Muscle of leg (tissue), 3 donors: ENCODE measurements at regions not wholly inside any gene's neighbourhood (a gene's known extent, or its start where the extent isn't known, plus 50 kb on each side); places are given as distances from the start of the nearest gene placed in this dataset.

Experiments used
- DNase-seq: peaks from one replicate; pipeline ENCODE4 v3.0.0; 2013
- H3K27ac ChIP-seq: one replicate; pipeline ENCODE4 v1.5.1; 2013; ENCODE audit warnings: mild to moderate bottlenecking, low read length, control low read depth
- H3K27me3 ChIP-seq: one replicate; pipeline ENCODE4 v1.6.1; 2013; ENCODE audit warnings: low read length; ENCODE audit not compliant: control insufficient read depth, insufficient read depth
- H3K36me3 ChIP-seq: one replicate; pipeline ENCODE4 v1.6.1; 2013; ENCODE audit warnings: low read length; ENCODE audit not compliant: control insufficient read depth, insufficient read depth
- H3K4me1 ChIP-seq: one replicate; pipeline ENCODE4 v1.6.1; 2013; ENCODE audit warnings: low read length; ENCODE audit not compliant: control insufficient read depth, insufficient read depth
- H3K4me3 ChIP-seq: one replicate; pipeline ENCODE4 v1.5.1; 2013; ENCODE audit warnings: low read length, control low read depth
- H3K9me3 ChIP-seq: replicated peaks from 2 replicates; pipeline ENCODE4 v1.6.1; 2013; ENCODE audit warnings: low read depth, low read length; ENCODE audit not compliant: control insufficient read depth
- WGBS: methylation state at CpG from one replicate; pipeline ENCODE4 v1.1.5; 2013; ENCODE audit warnings: missing lambda C conversion rate; ENCODE audit not compliant: insufficient coverage; 5-methylcytosine and 5-hydroxymethylcytosine counted together

DNA sequence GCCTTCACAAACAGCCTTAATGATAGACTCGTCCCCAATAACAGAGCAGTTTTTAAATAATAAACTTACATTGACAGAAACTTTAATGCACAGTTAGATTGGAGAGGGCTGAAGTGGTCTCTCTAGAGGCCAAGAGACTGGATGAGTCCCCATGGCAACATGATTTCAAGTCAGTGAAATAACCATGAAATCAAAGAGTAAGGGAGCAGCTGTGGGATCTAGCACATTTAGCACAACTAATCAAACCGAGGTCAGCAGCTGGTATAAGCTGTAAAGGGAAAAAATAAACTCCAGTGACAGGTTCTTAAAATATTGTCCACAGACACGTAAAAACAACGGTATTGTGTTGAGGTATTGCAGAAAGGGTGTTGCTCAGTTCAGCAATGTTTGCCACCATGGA, 916.6 kb downstream of the DNAH5 start:
- DNase-seq = peak; percentile 45
- Histone ChIP-seq H3K27ac (no peak overlapping the region), H3K9me3 (no peaks in the 10 kb centered on the region), H3K4me3 (no peak overlapping the region), H3K27me3 (no peaks in the 10 kb centered on the region), H3K36me3 (no peaks in the 10 kb centered on the region), H3K4me1 (no peaks in the 10 kb centered on the region)
- no CpG with 5 or more reads among the region's 4 CpGs for WGBS

DNA sequence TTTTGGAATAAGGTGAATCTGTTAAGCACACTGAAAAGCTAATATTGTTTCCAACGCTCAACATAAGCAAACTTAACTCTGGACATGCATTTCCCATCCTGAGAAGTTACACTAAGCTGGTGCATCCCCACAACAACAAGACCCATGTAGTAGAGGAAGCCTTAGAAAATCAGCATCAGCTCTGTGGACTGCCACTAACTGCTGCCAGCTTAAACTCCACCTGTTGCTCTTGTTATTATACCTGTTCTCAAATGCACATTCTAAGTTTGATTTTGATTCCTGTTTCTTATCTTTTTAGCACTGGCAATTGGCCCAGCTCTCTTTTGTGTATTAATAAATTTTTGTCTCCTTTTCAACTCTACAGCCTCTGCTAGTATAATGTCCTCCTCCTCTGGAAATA, 924.8 kb downstream of the DNAH5 start:
- Histone ChIP-seq H3K9me3 (no peaks in the 10 kb centered on the region), H3K4me3 (no peak overlapping the region), H3K4me1 (no peaks in the 10 kb centered on the region), H3K27me3 (no peaks in the 10 kb centered on the region), H3K27ac (no peak overlapping the region), H3K36me3 (no peaks in the 10 kb centered on the region)
- WGBS = no CpG with 5 or more reads among the region's 1 CpG
- no peak for DNase-seq

DNA sequence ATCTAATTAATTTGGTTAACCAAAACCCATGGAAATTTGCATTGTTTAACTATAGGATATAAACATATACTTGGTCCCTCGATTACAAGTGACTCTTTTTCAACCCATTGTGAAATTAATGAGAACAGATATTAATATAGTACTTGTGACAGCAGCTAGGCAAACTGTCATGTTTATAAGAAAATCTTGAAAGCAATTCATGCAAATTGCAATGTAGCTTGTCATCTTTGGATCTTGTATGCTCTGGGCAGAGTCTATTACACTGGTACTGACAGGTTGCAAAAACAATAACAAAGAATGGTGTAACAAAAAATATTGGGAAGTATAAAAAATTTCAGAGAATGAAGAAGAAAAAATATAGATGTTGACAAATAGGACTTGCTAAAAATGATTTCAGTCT, 941.0 kb downstream of the DNAH5 start:
- Histone ChIP-seq H3K27me3 (no peaks in the 10 kb centered on the region), H3K4me1 (no peaks in the 10 kb centered on the region), H3K9me3 (no peaks in the 10 kb centered on the region), H3K27ac (no peak overlapping the region), H3K4me3 (no peak overlapping the region), H3K36me3 (no peaks in the 10 kb centered on the region)
- WGBS = no CpG with 5 or more reads among the region's 1 CpG
- DNase-seq = no peak

DNA sequence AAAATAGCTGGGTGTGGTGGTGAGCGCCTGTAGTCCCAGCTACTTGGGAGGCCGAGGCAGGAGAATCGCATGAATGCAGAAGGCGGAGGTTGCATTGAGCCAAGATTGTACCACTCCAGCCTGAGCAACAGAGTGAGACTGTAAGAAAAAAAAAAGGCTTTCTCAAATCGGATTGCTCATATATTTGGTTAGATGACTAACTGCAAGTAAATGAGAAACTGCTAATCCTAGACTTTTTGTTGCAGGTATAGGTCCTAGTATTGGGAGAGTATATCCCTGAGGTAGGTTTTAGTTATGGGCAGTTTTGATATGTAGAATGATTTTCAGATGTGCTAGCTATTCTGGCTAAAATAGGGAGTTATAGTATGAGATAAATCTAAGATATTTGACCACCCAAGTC, 944.8 kb downstream of the DNAH5 start:
- H3K4me3 ChIP-seq = no peak overlapping the region
- no peaks in the 10 kb centered on the region for H3K9me3 ChIP-seq
- H3K4me1 ChIP-seq = no peaks in the 10 kb centered on the region
- H3K27me3 ChIP-seq = no peaks in the 10 kb centered on the region
- DNase-seq = no peak
- 91% methylated on average over 5 of the region's 5 CpGs for WGBS
- H3K36me3 ChIP-seq = no peaks in the 10 kb centered on the region
- no peak overlapping the region for H3K27ac ChIP-seq

DNA sequence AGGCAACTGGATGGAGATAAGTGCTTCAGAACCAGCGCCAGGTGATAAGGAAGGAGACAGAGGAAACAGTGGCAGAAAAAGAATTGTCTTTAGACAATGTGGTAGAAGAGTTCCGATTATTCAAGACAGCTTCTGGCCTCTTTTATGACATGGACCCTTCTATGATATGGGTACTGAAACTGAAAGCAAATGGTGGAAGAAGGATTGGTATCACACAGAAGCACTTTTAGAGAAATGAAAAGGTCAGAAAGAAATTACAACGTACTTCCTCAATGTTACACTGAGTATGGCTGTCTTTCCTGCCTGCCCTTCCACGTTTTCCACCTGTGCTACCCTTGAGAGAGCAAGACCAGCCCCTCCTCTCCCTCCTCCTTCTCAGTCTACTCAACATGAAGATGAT, 959.3 kb downstream of the DNAH5 start:
- H3K27ac ChIP-seq = no peak overlapping the region
- DNase-seq = no peak
- no peaks in the 10 kb centered on the region for H3K4me1 ChIP-seq
- H3K27me3 ChIP-seq = no peaks in the 10 kb centered on the region
- 77% methylated on average over 2 of the region's 4 CpGs for WGBS
- H3K36me3 ChIP-seq = no peaks in the 10 kb centered on the region
- H3K9me3 ChIP-seq = no peaks in the 10 kb centered on the region
- H3K4me3 ChIP-seq = no peak overlapping the region

DNA sequence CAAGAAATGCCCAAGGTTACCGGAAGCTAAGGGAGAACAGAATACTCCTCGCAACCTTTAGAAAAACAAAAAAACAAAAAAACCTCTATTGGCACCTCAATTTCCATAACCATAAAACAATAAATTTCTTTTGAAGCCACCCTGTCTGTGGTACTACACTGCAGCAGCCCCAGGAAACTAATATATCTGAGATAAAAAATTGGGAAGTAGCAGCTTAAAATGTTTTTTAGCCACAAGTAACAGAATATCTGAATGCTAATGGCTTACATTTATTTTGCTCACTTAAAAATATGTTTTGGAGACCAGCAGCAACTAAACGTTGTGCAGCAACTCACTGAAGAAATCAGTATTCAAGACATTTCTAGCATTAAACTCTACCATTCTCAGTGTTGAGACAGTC, 969.6 kb downstream of the DNAH5 start:
- H3K36me3 ChIP-seq = no peaks in the 10 kb centered on the region
- H3K27ac ChIP-seq = no peak overlapping the region
- no CpG with 5 or more reads among the region's 3 CpGs for WGBS
- no peaks in the 10 kb centered on the region for H3K9me3 ChIP-seq
- H3K4me3 ChIP-seq = no peak overlapping the region
- no peak for DNase-seq
- no peaks in the 10 kb centered on the region for H3K4me1 ChIP-seq
- no peaks in the 10 kb centered on the region for H3K27me3 ChIP-seq

DNA sequence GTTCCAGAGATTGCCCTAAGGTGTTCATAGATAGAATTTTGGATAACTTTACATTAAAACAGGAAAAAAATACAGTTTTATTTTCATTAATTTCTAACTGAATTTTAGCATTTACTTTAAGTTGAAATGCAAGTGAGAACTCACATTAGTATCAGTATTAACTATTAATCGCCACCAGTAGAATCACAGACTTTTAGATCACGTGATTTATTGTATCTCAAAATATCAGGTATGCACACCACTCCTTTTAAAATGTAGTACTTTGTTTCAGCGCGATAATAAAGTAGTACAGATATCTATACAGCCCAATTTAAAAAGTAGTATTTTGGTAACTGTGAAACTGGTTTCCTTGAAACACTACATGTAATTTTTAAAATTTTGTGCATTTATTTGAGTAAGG, 978.7 kb downstream of the DNAH5 start:
- WGBS = no CpG with 5 or more reads among the region's 4 CpGs

DNA sequence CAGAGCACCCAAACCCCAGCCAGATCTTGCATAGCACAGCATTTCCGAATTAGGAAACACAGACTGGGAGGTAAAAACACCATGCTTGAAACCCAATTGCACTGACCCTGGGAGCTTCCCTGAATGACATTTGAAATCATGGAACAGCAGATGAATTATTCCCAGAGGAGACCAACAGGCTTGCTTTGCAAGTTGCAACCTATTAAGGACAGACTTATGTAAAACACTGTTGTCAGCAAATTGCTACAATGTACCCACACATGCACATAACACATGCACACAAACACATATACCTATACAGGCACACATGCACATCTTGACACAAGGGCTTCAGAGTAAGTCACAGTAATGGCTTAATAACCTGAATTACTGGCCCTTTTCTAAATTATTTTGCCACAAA, 984.8 kb downstream of the DNAH5 start:
- no peaks in the 10 kb centered on the region for H3K9me3 ChIP-seq
- H3K36me3 ChIP-seq = no peaks in the 10 kb centered on the region
- H3K4me1 ChIP-seq = no peaks in the 10 kb centered on the region
- no peak for DNase-seq
- no peaks in the 10 kb centered on the region for H3K27me3 ChIP-seq
- H3K4me3 ChIP-seq = no peak overlapping the region
- WGBS = no CpG with 5 or more reads among the region's 1 CpG
- H3K27ac ChIP-seq = no peak overlapping the region

More for the DNA sequence above, 978.7 kb downstream of the DNAH5 start:
- H3K27me3 ChIP-seq = no peaks in the 10 kb centered on the region
- DNase-seq = no peak
- H3K4me1 ChIP-seq = no peaks in the 10 kb centered on the region
- no peak overlapping the region for H3K4me3 ChIP-seq
- H3K9me3 ChIP-seq = no peaks in the 10 kb centered on the region
- no peaks in the 10 kb centered on the region for H3K36me3 ChIP-seq
- H3K27ac ChIP-seq = no peak overlapping the region

DNA sequence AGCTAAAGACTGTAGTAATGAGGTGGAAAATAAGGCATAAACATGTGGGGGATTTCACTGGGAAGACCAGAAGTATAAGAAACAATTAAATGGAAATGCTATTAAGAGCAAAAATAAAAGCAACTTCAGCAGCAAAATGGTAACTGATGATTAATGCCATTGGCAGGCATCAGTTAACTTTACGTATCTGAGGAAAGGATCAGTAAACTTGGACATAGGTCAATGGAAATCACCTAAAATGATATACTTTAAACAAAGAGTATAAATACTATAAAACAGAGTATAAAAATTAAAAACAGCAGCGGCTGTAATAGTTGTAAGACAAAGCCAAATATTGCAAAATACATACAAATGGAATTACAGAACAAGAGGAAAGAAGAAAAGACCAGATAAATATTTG, 992.1 kb downstream of the DNAH5 start:
- Histone ChIP-seq H3K27me3 (no peaks in the 10 kb centered on the region), H3K9me3 (no peaks in the 10 kb centered on the region), H3K4me1 (no peaks in the 10 kb centered on the region), H3K36me3 (no peaks in the 10 kb centered on the region), H3K27ac (no peak overlapping the region), H3K4me3 (no peak overlapping the region)
- WGBS = no CpG with 5 or more reads among the region's 2 CpGs
- no peak for DNase-seq

DNA sequence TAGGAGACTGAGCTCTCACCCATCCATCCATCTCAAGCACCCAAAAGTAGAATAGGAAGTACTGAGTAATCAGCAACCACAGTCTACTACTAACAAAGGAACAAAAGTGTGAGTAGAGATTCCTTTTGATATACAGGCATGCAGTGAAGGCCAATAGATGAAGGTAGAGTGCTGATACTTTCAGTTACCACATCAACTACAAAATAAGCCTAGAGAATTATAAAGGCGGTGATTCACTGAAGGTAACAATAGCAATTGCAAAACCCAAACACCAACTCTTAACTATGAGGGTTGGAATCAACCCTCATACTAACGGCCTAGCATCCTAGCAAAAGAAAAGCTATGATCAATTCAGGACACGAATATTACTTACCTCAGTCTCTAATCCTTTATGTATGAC, 992.6 kb downstream of the DNAH5 start:
- WGBS = 80% methylated on average over 1 of the region's 3 CpGs
- DNase-seq = no peak
- Histone ChIP-seq H3K27me3 (no peaks in the 10 kb centered on the region), H3K4me1 (no peaks in the 10 kb centered on the region), H3K27ac (no peak overlapping the region), H3K4me3 (no peak overlapping the region), H3K9me3 (no peaks in the 10 kb centered on the region), H3K36me3 (no peaks in the 10 kb centered on the region)

DNA sequence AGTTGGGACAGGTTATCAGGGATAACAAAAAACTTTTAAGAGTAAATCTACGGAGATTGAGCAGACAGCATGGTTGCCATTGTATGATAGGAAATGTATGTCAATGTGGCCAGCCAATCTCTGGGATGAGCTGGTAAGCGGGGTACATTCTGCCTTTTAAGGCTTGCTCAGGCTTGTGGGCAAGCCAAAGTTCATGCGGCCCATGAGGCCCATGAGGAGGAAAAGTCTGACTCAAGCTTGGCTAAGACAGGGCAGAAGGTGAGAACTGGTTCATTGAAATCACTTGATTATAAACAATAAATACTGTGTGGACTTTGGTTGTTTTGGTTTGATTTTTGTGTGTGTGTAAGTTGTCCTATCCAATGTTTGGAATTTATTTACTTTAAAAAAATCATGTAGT, 997.1 kb downstream of the DNAH5 start:
- Histone ChIP-seq H3K27ac (no peak overlapping the region), H3K4me3 (no peak overlapping the region), H3K9me3 (no peaks in the 10 kb centered on the region), H3K36me3 (no peaks in the 10 kb centered on the region), H3K27me3 (no peaks in the 10 kb centered on the region), H3K4me1 (no peaks in the 10 kb centered on the region)
- DNase-seq = no peak
- WGBS = 88% methylated on average over 2 of the region's 3 CpGs
